ENCODE measurements at regions not wholly inside any gene's neighbourhood (a gene's known extent, or its start where the extent isn't known, plus 50 kb on each side); places are given as distances from the start of the nearest gene placed in this dataset.

DNA sequence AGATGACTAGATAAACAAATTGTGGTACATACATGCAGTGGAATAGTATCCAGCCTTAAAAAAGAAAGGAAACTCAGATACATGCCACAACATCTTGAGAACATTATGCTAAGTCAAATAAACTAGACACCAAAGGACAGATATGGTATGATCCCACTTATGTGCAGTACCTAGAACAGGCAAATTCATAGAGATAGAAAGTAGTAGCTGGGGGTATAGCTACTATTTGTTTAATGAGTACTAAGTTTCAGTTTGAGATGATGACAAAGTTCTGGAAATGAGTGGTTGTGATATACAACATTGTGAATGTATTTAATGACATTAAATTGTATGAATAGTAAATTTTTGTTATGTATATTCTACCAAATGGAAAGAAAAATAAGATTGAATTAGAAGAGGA, 477.2 kb upstream of the CFAP20DC start:
- TF ChIP-seq POLR2AphosphoS5 (IDR thresholded peaks at IDR 0.05) (no peak), SMC3 (conservative IDR thresholded peaks at IDR 0.05; ENCODE audit: poor library complexity) (no peak), RAD21 (conservative IDR thresholded peaks at IDR 0.05) (no peak), TAF1 (IDR thresholded peaks at IDR 0.05; ENCODE audit: low read depth) (no peak), MXI1 (conservative IDR thresholded peaks at IDR 0.05; ENCODE audit: poor library complexity, severe bottlenecking) (no peak), EZH2 (IDR thresholded peaks at IDR 0.05; ENCODE audit: borderline replicate concordance, insufficient read depth, low read length, poor library complexity, severe bottlenecking) (no peak)
- TF ChIP-seq, protein P1, sequence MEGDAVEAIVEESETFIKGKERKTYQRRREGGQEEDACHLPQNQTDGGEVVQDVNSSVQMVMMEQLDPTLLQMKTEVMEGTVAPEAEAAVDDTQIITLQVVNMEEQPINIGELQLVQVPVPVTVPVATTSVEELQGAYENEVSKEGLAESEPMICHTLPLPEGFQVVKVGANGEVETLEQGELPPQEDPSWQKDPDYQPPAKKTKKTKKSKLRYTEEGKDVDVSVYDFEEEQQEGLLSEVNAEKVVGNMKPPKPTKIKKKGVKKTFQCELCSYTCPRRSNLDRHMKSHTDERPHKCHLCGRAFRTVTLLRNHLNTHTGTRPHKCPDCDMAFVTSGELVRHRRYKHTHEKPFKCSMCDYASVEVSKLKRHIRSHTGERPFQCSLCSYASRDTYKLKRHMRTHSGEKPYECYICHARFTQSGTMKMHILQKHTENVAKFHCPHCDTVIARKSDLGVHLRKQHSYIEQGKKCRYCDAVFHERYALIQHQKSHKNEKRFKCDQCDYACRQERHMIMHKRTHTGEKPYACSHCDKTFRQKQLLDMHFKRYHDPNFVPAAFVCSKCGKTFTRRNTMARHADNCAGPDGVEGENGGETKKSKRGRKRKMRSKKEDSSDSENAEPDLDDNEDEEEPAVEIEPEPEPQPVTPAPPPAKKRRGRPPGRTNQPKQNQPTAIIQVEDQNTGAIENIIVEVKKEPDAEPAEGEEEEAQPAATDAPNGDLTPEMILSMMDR (IDR thresholded peaks at IDR 0.05; ENCODE audit: poor library complexity, severe bottlenecking), result no peak
- TF ChIP-seq, protein P2, sequence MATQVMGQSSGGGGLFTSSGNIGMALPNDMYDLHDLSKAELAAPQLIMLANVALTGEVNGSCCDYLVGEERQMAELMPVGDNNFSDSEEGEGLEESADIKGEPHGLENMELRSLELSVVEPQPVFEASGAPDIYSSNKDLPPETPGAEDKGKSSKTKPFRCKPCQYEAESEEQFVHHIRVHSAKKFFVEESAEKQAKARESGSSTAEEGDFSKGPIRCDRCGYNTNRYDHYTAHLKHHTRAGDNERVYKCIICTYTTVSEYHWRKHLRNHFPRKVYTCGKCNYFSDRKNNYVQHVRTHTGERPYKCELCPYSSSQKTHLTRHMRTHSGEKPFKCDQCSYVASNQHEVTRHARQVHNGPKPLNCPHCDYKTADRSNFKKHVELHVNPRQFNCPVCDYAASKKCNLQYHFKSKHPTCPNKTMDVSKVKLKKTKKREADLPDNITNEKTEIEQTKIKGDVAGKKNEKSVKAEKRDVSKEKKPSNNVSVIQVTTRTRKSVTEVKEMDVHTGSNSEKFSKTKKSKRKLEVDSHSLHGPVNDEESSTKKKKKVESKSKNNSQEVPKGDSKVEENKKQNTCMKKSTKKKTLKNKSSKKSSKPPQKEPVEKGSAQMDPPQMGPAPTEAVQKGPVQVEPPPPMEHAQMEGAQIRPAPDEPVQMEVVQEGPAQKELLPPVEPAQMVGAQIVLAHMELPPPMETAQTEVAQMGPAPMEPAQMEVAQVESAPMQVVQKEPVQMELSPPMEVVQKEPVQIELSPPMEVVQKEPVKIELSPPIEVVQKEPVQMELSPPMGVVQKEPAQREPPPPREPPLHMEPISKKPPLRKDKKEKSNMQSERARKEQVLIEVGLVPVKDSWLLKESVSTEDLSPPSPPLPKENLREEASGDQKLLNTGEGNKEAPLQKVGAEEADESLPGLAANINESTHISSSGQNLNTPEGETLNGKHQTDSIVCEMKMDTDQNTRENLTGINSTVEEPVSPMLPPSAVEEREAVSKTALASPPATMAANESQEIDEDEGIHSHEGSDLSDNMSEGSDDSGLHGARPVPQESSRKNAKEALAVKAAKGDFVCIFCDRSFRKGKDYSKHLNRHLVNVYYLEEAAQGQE (IDR thresholded peaks at IDR 0.05; ENCODE audit: borderline replicate concordance), result no peak

DNA sequence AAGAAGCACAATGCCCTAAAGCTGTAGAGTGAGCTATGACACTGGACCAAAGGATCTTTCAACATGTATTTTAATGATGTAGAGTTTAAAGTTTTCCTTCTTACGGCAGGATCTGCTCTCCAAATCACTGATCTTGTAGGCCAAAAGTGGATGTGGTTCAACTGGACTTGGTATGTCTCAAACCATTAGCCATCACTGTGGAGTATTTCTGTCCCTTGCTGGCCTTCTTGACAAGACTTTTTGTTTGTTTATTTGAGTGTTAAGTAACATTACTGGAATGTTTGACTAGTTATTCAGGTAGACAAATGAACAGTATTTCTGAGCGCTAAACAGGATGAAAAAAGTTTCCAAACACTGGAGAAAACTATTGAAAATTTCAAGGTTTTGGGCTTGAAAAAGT, 472.7 kb upstream of the CFAP20DC start:
- H2AFZ ChIP-seq (ENCODE audit: low read depth, low read length), result no peak overlapping the region

More for the DNA sequence above, 477.2 kb upstream of the CFAP20DC start:
- H3K79me2 ChIP-seq (replicated peaks; ENCODE audit: insufficient read depth, low read length), result no peaks in the 10 kb centered on the region
- no peak overlapping the region for H3K4me2 ChIP-seq (ENCODE audit: low read length)
- no peaks in the 10 kb centered on the region for H3F3A ChIP-seq (ENCODE audit: insufficient read depth, low read length, poor library complexity, severe bottlenecking)
- H3K4me3 ChIP-seq (ENCODE audit: low read length), result no peak overlapping the region
- no peaks in the 10 kb centered on the region for H3K27me3 ChIP-seq (ENCODE audit: insufficient read depth, low read depth, low read length)
- H3K9ac ChIP-seq (ENCODE audit: low read length), result no peak overlapping the region
- H3K9me2 ChIP-seq (ENCODE audit: insufficient read depth, low read length), result no peaks in the 10 kb centered on the region
- H3K36me3 ChIP-seq (ENCODE audit: insufficient read depth, low read length), result no peaks in the 10 kb centered on the region
- no peaks in the 10 kb centered on the region for H4K20me1 ChIP-seq (ENCODE audit: insufficient read depth)
- no peaks in the 10 kb centered on the region for H3K9me3 ChIP-seq (ENCODE audit: low read length)
- no peak overlapping the region for H3K27ac ChIP-seq (ENCODE audit: low read length)
- H2AFZ ChIP-seq (ENCODE audit: low read depth, low read length), result no peak overlapping the region

More for the DNA sequence above, 472.7 kb upstream of the CFAP20DC start:
- TF ChIP-seq POLR2AphosphoS5 (IDR thresholded peaks at IDR 0.05) (no peak), RAD21 (conservative IDR thresholded peaks at IDR 0.05) (no peak), TAF1 (IDR thresholded peaks at IDR 0.05; ENCODE audit: low read depth) (no peak), EP300 (conservative IDR thresholded peaks at IDR 0.05; ENCODE audit: poor library complexity, severe bottlenecking) (no peak), SMC3 (conservative IDR thresholded peaks at IDR 0.05; ENCODE audit: poor library complexity) (no peak), EZH2 (IDR thresholded peaks at IDR 0.05; ENCODE audit: borderline replicate concordance, insufficient read depth, low read length, poor library complexity, severe bottlenecking) (no peak), MXI1 (conservative IDR thresholded peaks at IDR 0.05; ENCODE audit: poor library complexity, severe bottlenecking) (no peak)
- TF ChIP-seq, protein P2 (IDR thresholded peaks at IDR 0.05; ENCODE audit: borderline replicate concordance), result no peak
- TF ChIP-seq, protein P1 (IDR thresholded peaks at IDR 0.05; ENCODE audit: poor library complexity, severe bottlenecking), result no peak
- no peaks in the 10 kb centered on the region for H3K36me3 ChIP-seq (ENCODE audit: insufficient read depth, low read length)
- no peaks in the 10 kb centered on the region for H3K9me2 ChIP-seq (ENCODE audit: insufficient read depth, low read length)
- H3K9ac ChIP-seq (ENCODE audit: low read length), result no peak overlapping the region
- no peak overlapping the region for H3K4me2 ChIP-seq (ENCODE audit: low read length)
- H3K27me3 ChIP-seq (ENCODE audit: insufficient read depth, low read depth, low read length), result no peaks in the 10 kb centered on the region
- H3K4me3 ChIP-seq (ENCODE audit: low read length), result no peak overlapping the region
- H4K20me1 ChIP-seq (ENCODE audit: insufficient read depth), result no peaks in the 10 kb centered on the region
- H3K79me2 ChIP-seq (replicated peaks; ENCODE audit: insufficient read depth, low read length), result no peaks in the 10 kb centered on the region
- no peaks in the 10 kb centered on the region for H3K9me3 ChIP-seq (ENCODE audit: low read length)
- no peak overlapping the region for H3K27ac ChIP-seq (ENCODE audit: low read length)
- no peaks in the 10 kb centered on the region for H3F3A ChIP-seq (ENCODE audit: insufficient read depth, low read length, poor library complexity, severe bottlenecking)

Measured in neural cell (in vitro differentiated cells).